Liver (tissue), 7 donors: ENCODE measurements at regions not wholly inside any gene's neighbourhood (a gene's known extent, or its start where the extent isn't known, plus 50 kb on each side); places are given as distances from the start of the nearest gene placed in this dataset.
A peak's percentile ranks its signal among the peaks of the same experiment; 100 is the strongest.

ENCODE experiments used
- DNase-seq: peaks from one replicate; pipeline ENCODE4 v3.0.0-alpha.2; 2017; ENCODE audit warnings: low spot score
- H3K27ac ChIP-seq, 2 donors: one replicate each; pipeline ENCODE4 v1.7.0; 2013; ENCODE audit warnings: inconsistent platforms in 2 of 2, low read length in 2 of 2, control low read depth in 1 of 2, low read depth in 1 of 2, mild to moderate bottlenecking in 1 of 2
- H3K27me3 ChIP-seq, 4 donors: one replicate each; pipeline versions ENCODE4 v1.6.1 to v1.7.0; 2013; ENCODE audit warnings: low read length in 3 of 4, inconsistent platforms in 1 of 4, mild to moderate bottlenecking in 1 of 4, moderate library complexity in 1 of 4; ENCODE audit not compliant: control insufficient read depth in 4 of 4, insufficient read depth in 4 of 4
- H3K36me3 ChIP-seq, 4 donors: one replicate each; pipeline versions ENCODE4 v1.6.1 to v1.7.0; 2013; ENCODE audit warnings: low read length in 3 of 4, mild to moderate bottlenecking in 3 of 4, low read depth in 1 of 4, moderate library complexity in 1 of 4; ENCODE audit not compliant: control insufficient read depth in 4 of 4, insufficient read depth in 3 of 4
- H3K4me1 ChIP-seq, 4 donors: one replicate each; pipeline versions ENCODE4 v1.6.1 to v1.7.0; 2013; ENCODE audit warnings: low read length in 3 of 4, mild to moderate bottlenecking in 3 of 4, moderate library complexity in 1 of 4; ENCODE audit not compliant: control insufficient read depth in 4 of 4, insufficient read depth in 4 of 4
- H3K4me3 ChIP-seq, 3 donors: one replicate each; pipeline versions ENCODE4 v1.6.1 to v1.7.0; 2013; ENCODE audit warnings: low read length in 3 of 3, control low read depth in 1 of 3, low read depth in 1 of 3, mild to moderate bottlenecking in 1 of 3
- H3K9ac ChIP-seq, 2 donors: one replicate each; pipeline ENCODE4 v1.7.0; 2013; ENCODE audit warnings: low read length in 2 of 2, mild to moderate bottlenecking in 2 of 2, moderate library complexity in 2 of 2, control low read depth in 1 of 2, low read depth in 1 of 2
- H3K9me3 ChIP-seq, 4 donors: one replicate each; pipeline versions ENCODE4 v1.6.1 to v1.7.0; 2013; ENCODE audit warnings: low read length in 3 of 4; ENCODE audit not compliant: control insufficient read depth in 4 of 4
- ATF3 ChIP-seq: IDR thresholded peaks from 2 replicates; pipeline ENCODE4 v1.6.1; 2016; ENCODE audit warnings: antibody characterized with exemption
- EGR1 ChIP-seq, 2 donors: IDR thresholded peaks; 2 replicates each; pipeline ENCODE4 v1.6.1; 2016 to 2018; ENCODE audit warnings: antibody characterized with exemption in 2 of 2, low read depth in 2 of 2
- FOXA2 ChIP-seq: IDR thresholded peaks from 2 replicates; pipeline ENCODE4 v1.6.1; 2016; ENCODE audit warnings: antibody characterized with exemption
- HNF4A ChIP-seq, 2 donors: conservative IDR thresholded peaks; 2 replicates each; pipeline ENCODE4 v1.6.1; 2016; ENCODE audit warnings: antibody characterized with exemption in 2 of 2, mild to moderate bottlenecking in 2 of 2
- HNF4G ChIP-seq: IDR thresholded peaks from 2 replicates; pipeline ENCODE4 v1.6.1; 2016; ENCODE audit warnings: antibody characterized with exemption
- JUND ChIP-seq, 2 donors: IDR thresholded peaks; 2 replicates each; pipeline ENCODE4 v1.6.1; 2016; ENCODE audit warnings: antibody characterized with exemption in 2 of 2
- NR2F2 ChIP-seq: IDR thresholded peaks from 2 replicates; pipeline ENCODE4 v1.6.1; 2016; ENCODE audit warnings: antibody characterized with exemption
- RAD21 ChIP-seq, 2 donors: IDR thresholded peaks; 2 replicates each; pipeline ENCODE4 v1.6.1; 2016; ENCODE audit warnings: antibody characterized with exemption in 2 of 2, mild to moderate bottlenecking in 2 of 2
- RXRA ChIP-seq, 2 donors: IDR thresholded peaks; 2 replicates each; pipeline ENCODE4 v1.6.1; 2017 to 2018; ENCODE audit warnings: antibody characterized with exemption in 2 of 2, mild to moderate bottlenecking in 1 of 2
- SP1 ChIP-seq: IDR thresholded peaks from 2 replicates; pipeline ENCODE4 v1.6.1; 2018; ENCODE audit warnings: antibody characterized with exemption, mild to moderate bottlenecking
- YY1 ChIP-seq: IDR thresholded peaks from 2 replicates; pipeline ENCODE4 v1.6.1; 2016; ENCODE audit warnings: antibody characterized with exemption, mild to moderate bottlenecking
- ZBTB33 ChIP-seq: IDR thresholded peaks from 2 replicates; pipeline ENCODE4 v1.6.1; 2016; ENCODE audit warnings: antibody characterized with exemption
- WGBS: extraction: QIAGEN DNeasy Blood & Tissue Kit; methylation state at CpG from one replicate; pipeline ENCODE4 v1.1.7; 2013; 5-methylcytosine and 5-hydroxymethylcytosine counted together
- TF ChIP-seq, protein P1 (sequence below): IDR thresholded peaks from 2 replicates; pipeline ENCODE4 v1.6.1; 2016; ENCODE audit warnings: antibody characterized with exemption
- TF ChIP-seq, protein P2 (sequence below): IDR thresholded peaks from 2 replicates; pipeline ENCODE4 v1.6.1; 2016; ENCODE audit warnings: antibody characterized with exemption, mild to moderate bottlenecking
- donor health status: healthy.
- donor health status: healthy.
- donor health status: healthy.
- donor health status: healthy.

GRCh38 chr2:183348492-183348891, 224.2 kb downstream of the NUP35 start (continued):
- TF ChIP-seq ATF3 (no peak), SP1 (no peak), NR2F2 (no peak), RXRA (IDR thresholded peaks at IDR 0.05) (no peak), YY1 (no peak), HNF4A (conservative IDR thresholded peaks at IDR 0.05) (no peak)

DNA sequence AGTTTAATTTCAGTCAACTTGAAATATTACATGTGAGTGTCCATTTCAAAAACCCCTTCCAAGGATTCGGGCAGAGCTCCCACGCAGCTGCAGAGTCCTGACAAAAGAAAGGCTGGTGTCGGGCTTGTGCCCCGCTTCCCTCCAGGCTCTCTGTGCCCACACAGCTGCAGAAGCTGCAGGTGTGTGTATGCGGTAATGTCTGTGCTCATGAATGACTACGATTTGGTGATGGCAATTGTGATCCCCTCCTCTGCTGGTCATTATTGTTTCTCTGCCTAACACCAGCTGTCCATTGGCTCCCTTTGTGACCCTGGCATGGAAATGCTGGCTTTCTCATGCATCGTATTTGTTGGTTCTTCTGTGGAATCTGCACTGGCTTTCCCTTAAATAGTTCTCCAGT, 224.8 kb downstream of the NUP35 start:
- Histone ChIP-seq H3K4me1 (no peaks in the 10 kb centered on the region), H3K4me3 (no peak overlapping the region), H3K27ac (no peak overlapping the region), H3K27me3 (no peaks in the 10 kb centered on the region), H3K9me3 (no peaks in the 10 kb centered on the region), H3K36me3 (no peaks in the 10 kb centered on the region), H3K9ac (no peak overlapping the region)
- TF ChIP-seq, protein P1, sequence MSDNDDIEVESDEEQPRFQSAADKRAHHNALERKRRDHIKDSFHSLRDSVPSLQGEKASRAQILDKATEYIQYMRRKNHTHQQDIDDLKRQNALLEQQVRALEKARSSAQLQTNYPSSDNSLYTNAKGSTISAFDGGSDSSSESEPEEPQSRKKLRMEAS: no peak
- TF ChIP-seq, protein P2, sequence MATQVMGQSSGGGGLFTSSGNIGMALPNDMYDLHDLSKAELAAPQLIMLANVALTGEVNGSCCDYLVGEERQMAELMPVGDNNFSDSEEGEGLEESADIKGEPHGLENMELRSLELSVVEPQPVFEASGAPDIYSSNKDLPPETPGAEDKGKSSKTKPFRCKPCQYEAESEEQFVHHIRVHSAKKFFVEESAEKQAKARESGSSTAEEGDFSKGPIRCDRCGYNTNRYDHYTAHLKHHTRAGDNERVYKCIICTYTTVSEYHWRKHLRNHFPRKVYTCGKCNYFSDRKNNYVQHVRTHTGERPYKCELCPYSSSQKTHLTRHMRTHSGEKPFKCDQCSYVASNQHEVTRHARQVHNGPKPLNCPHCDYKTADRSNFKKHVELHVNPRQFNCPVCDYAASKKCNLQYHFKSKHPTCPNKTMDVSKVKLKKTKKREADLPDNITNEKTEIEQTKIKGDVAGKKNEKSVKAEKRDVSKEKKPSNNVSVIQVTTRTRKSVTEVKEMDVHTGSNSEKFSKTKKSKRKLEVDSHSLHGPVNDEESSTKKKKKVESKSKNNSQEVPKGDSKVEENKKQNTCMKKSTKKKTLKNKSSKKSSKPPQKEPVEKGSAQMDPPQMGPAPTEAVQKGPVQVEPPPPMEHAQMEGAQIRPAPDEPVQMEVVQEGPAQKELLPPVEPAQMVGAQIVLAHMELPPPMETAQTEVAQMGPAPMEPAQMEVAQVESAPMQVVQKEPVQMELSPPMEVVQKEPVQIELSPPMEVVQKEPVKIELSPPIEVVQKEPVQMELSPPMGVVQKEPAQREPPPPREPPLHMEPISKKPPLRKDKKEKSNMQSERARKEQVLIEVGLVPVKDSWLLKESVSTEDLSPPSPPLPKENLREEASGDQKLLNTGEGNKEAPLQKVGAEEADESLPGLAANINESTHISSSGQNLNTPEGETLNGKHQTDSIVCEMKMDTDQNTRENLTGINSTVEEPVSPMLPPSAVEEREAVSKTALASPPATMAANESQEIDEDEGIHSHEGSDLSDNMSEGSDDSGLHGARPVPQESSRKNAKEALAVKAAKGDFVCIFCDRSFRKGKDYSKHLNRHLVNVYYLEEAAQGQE: no peak
- WGBS: 82% methylated on average over 7 of the region's 7 CpGs
- no peak for DNase-seq

GRCh38 chr2:183359867-183360266, 235.6 kb downstream of the NUP35 start:
- Histone ChIP-seq H3K9me3 (no peaks in the 10 kb centered on the region), H3K36me3 (no peaks in the 10 kb centered on the region), H3K4me1 (no peaks in the 10 kb centered on the region), H3K4me3 (no peak overlapping the region), H3K9ac (no peak overlapping the region), H3K27ac (no peak overlapping the region), H3K27me3 (no peaks in the 10 kb centered on the region)
- 67% methylated on average over 2 of the region's 2 CpGs for WGBS
- no peak for DNase-seq
- TF ChIP-seq RAD21 (IDR thresholded peaks at IDR 0.05): peak; percentile 18 to 26
- TF ChIP-seq JUND (IDR thresholded peaks at IDR 0.05): no peak

DNA sequence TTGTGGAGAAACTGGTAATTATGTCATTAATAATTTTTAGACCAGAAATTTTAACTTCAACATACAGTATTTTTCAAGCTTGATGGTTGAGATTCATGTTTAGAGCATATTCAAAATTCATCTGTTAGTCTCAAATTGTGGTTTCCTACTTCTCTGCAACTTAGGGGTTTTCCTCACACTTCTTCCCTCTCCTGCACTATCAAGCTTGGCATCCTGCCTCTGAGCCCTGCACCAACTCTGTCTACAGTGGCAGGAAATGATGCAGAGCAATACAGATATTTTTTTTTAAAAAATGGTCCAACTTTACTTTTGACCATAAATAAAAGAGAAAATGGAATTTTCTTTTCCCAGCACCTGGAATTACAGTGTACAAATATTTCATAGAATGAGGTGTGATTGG, 247.3 kb downstream of the NUP35 start:
- TF ChIP-seq EGR1 (IDR thresholded peaks at IDR 0.05; ENCODE audit: low read depth in 2 of 2) (no peak), RXRA (IDR thresholded peaks at IDR 0.05) (no peak), JUND (IDR thresholded peaks at IDR 0.05) (no peak), HNF4A (conservative IDR thresholded peaks at IDR 0.05) (no peak), HNF4G (no peak), FOXA2 (no peak), ZBTB33 (no peak), YY1 (no peak)
- TF ChIP-seq, protein P1: no peak
- TF ChIP-seq, protein P2: no peak
- no peak for DNase-seq
- no peak overlapping the region for H3K4me3 ChIP-seq
- no peak overlapping the region for H3K27ac ChIP-seq
- no peaks in the 10 kb centered on the region for H3K9me3 ChIP-seq
- H3K4me1 ChIP-seq: no peaks in the 10 kb centered on the region
- no peaks in the 10 kb centered on the region for H3K36me3 ChIP-seq
- H3K9ac ChIP-seq: no peak overlapping the region
- H3K27me3 ChIP-seq: peaks cover 0 to 2% (median 0%) of the 10 kb centered on the region in 4 donors
